ENCODE measurements at regions not wholly inside any gene's neighbourhood (a gene's known extent, or its start where the extent isn't known, plus 50 kb on each side); places are given as distances from the start of the nearest gene placed in this dataset.

- TF ChIP-seq CTCF (IDR thresholded peaks at IDR 0.05; ENCODE audit: unreplicated experiment), result no peak
- no peak for DNase-seq (ENCODE audit: low spot score, unreplicated experiment)
- Mint-ChIP-seq H3K4me1 (ENCODE audit: low read depth) (peaks cover 11% of the 10 kb centered on the region), H3K36me3 (ENCODE audit: insufficient read depth) (peaks cover 17% of the 10 kb centered on the region), H3K9me3 (ENCODE audit: low read depth) (peaks cover 9% of the 10 kb centered on the region), H3K27ac (no peak overlapping the region), H3K4me3 (ENCODE audit: low read depth) (no peak overlapping the region), H3K27me3 (no peaks in the 10 kb centered on the region)
Observed at GRCh38 chr5:94043311-94043710, 301.9 kb upstream of the POU5F2 start.

GRCh38 chr5:94040591-94041148 is 299.3 kb upstream of the POU5F2 start:
- Mint-ChIP-seq H3K9me3 (ENCODE audit: low read depth) (peaks cover 9% of the 10 kb centered on the region), H3K27me3 (no peaks in the 10 kb centered on the region), H3K27ac (no peak overlapping the region), H3K36me3 (ENCODE audit: insufficient read depth) (peaks cover 14% of the 10 kb centered on the region), H3K4me3 (ENCODE audit: low read depth) (no peak overlapping the region), H3K4me1 (ENCODE audit: low read depth) (peaks cover 8% of the 10 kb centered on the region)
- no peak for TF ChIP-seq CTCF (IDR thresholded peaks at IDR 0.05; ENCODE audit: unreplicated experiment)
- no peak for DNase-seq (ENCODE audit: low spot score, unreplicated experiment)

GRCh38 chr5:94039101-94039500 is 297.7 kb upstream of the POU5F2 start:
- Mint-ChIP-seq H3K36me3 (ENCODE audit: insufficient read depth) (peaks cover 9% of the 10 kb centered on the region), H3K9me3 (ENCODE audit: low read depth) (peaks cover 3% of the 10 kb centered on the region), H3K27ac (no peak overlapping the region), H3K4me3 (ENCODE audit: low read depth) (no peak overlapping the region), H3K4me1 (ENCODE audit: low read depth) (peaks cover 8% of the 10 kb centered on the region), H3K27me3 (no peaks in the 10 kb centered on the region)
- no peak for DNase-seq (ENCODE audit: low spot score, unreplicated experiment)
- TF ChIP-seq CTCF (IDR thresholded peaks at IDR 0.05; ENCODE audit: unreplicated experiment), result no peak

- Mint-ChIP-seq H3K27ac (no peak overlapping the region), H3K27me3 (no peaks in the 10 kb centered on the region), H3K4me1 (ENCODE audit: low read depth) (no peaks in the 10 kb centered on the region), H3K9me3 (ENCODE audit: low read depth) (no peaks in the 10 kb centered on the region), H3K36me3 (ENCODE audit: insufficient read depth) (peaks cover 10% of the 10 kb centered on the region), H3K4me3 (ENCODE audit: low read depth) (no peak overlapping the region)
- DNase-seq (ENCODE audit: low spot score, unreplicated experiment), result no peak
- TF ChIP-seq CTCF (IDR thresholded peaks at IDR 0.05; ENCODE audit: unreplicated experiment), result no peak
Observed at GRCh38 chr5:94031631-94032030, 290.2 kb upstream of the POU5F2 start.

GRCh38 chr5:94028001-94028400 is 286.6 kb upstream of the POU5F2 start:
- H3K36me3 Mint-ChIP-seq (ENCODE audit: insufficient read depth), result peaks cover 8% of the 10 kb centered on the region
- no peaks in the 10 kb centered on the region for H3K4me1 Mint-ChIP-seq (ENCODE audit: low read depth)
- H3K4me3 Mint-ChIP-seq (ENCODE audit: low read depth), result no peak overlapping the region
- no peaks in the 10 kb centered on the region for H3K27me3 Mint-ChIP-seq
- TF ChIP-seq CTCF (IDR thresholded peaks at IDR 0.05; ENCODE audit: unreplicated experiment), result no peak
- H3K27ac Mint-ChIP-seq, result no peak overlapping the region
- H3K9me3 Mint-ChIP-seq (ENCODE audit: low read depth), result no peaks in the 10 kb centered on the region
- DNase-seq (ENCODE audit: low spot score, unreplicated experiment), result no peak

Data from progenitor cell of endocrine pancreas (in vitro differentiated cells).